Gastroesophageal sphincter (tissue), 3 donors: ENCODE measurements at regions not wholly inside any gene's neighbourhood (a gene's known extent, or its start where the extent isn't known, plus 50 kb on each side); places are given as distances from the start of the nearest gene placed in this dataset.

Experiments used
- CTCF ChIP-seq, 4 experiments: fragments of 200-600 bp in 2 of 4; fragments of 450-650 bp in 2 of 4; sonication (generic) in 1 of 4; IDR thresholded peaks; one replicate each; pipeline ENCODE4 v1.5.1; 2017 to 2019; ENCODE audit warnings: antibody characterized with exemption in 4 of 4, mild to moderate bottlenecking in 2 of 4, moderate library complexity in 2 of 4
- POLR2A ChIP-seq, 2 donors: fragments of 450-650 bp; IDR thresholded peaks; one replicate each; pipeline ENCODE4 v1.6.1; 2017; ENCODE audit warnings: antibody characterized with exemption in 2 of 2, mild to moderate bottlenecking in 2 of 2, moderate library complexity in 1 of 2
- POLR2AphosphoS5 ChIP-seq: sonication (generic); formaldehyde crosslinking; IDR thresholded peaks from one replicate; pipeline ENCODE4 v1.6.1; 2017; ENCODE audit warnings: antibody characterized with exemption

GRCh38 chr15:58360421-58361090 lies 71.2 kb upstream of the LIPC start:
- TF ChIP-seq POLR2A (IDR thresholded peaks at IDR 0.05) (no peak), CTCF (IDR thresholded peaks at IDR 0.05) (no peak), POLR2AphosphoS5 (no peak)
